GM20000 (cell line): ENCODE measurements at regions not wholly inside any gene's neighbourhood (a gene's known extent, or its start where the extent isn't known, plus 50 kb on each side); places are given as distances from the start of the nearest gene placed in this dataset.
"Not testable (repeated sequence)": the region's sequence is repeated elsewhere in the genome, so short reads cannot be mapped to it uniquely, and the experiment has no call there.

ENCODE experiments used
- DNase-seq: peaks from one replicate; pipeline ENCODE4 v3.0.0; 2012; ENCODE audit warnings: low spot score
- TF ChIP-seq, protein P1 (sequence below): IDR thresholded peaks from 2 replicates; pipeline ENCODE4 v1.5.1; 2012; ENCODE audit warnings: mild to moderate bottlenecking, control low read depth; ENCODE audit errors: extremely low read depth, missing control alignments

- TF ChIP-seq, protein P1, sequence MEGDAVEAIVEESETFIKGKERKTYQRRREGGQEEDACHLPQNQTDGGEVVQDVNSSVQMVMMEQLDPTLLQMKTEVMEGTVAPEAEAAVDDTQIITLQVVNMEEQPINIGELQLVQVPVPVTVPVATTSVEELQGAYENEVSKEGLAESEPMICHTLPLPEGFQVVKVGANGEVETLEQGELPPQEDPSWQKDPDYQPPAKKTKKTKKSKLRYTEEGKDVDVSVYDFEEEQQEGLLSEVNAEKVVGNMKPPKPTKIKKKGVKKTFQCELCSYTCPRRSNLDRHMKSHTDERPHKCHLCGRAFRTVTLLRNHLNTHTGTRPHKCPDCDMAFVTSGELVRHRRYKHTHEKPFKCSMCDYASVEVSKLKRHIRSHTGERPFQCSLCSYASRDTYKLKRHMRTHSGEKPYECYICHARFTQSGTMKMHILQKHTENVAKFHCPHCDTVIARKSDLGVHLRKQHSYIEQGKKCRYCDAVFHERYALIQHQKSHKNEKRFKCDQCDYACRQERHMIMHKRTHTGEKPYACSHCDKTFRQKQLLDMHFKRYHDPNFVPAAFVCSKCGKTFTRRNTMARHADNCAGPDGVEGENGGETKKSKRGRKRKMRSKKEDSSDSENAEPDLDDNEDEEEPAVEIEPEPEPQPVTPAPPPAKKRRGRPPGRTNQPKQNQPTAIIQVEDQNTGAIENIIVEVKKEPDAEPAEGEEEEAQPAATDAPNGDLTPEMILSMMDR: no peak
These were observed 466.7 kb upstream of the FSHR start for GRCh38 chr2:49621016-49621415.

DNA sequence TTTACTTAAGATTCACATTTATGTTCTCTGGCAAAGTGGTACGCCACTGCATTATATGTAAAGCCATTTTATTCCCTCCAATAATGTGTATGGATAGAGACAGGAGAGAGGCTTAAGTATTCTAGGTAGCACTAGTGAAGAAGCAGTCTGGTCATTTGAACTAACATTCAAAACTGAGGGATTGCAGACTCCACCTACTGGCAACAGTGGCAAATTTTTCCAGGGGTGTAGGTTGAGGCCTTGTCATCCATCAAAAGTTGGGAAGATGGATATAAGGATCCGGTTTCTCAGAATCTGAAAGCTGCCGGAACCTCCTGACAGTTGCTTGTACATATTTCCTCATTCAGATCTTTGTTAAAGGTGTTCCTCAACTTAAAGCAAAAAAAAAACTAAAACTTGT is 465.5 kb upstream of the FSHR start:
- no peak for DNase-seq

More at GRCh38 chr2:49621016-49621415, 466.7 kb upstream of the FSHR start:
- no peak for DNase-seq

DNA sequence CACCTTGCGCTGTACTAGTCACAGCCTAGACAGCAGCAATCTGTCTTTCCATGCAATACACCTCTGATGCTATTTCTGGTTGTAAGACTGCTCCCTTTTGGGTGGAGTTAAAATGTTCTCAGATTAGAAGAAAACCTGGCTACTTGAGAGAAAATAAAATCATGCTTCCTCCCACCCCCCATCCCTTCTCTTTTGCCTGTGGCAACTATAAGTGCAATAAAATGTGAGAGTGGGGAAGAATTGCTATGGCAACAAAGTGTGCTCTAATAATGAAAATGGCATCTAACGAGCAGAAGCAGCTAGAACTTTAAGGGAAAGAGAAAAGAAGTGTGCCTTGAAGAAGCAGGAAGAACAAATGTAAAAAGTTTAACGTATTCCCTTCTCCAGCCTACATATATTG is 464.2 kb upstream of the FSHR start:
- DNase-seq: no peak
- TF ChIP-seq, protein P1: no peak

More for the DNA sequence above, 465.5 kb upstream of the FSHR start:
- TF ChIP-seq, protein P1: no peak

DNA sequence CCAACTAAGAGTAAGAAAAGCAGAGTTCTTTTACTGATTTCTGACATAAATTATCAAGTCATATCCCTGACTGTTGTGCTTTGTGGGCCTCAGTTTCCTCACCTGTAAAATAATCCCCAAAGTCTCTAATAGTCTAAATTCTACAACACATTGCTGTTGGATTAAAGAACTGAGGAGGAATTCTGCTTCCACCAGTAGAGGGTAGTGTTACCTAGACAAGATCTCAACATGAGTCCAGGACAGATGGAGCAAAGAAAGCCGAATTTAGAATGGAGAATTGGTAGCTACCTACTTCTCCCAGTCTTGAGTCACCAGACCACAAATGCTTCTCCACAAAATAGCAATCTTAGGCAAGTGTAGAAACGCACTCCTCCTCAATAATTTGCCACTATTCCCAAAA is 462.5 kb upstream of the FSHR start:
- DNase-seq: peak; percentile 11

DNA sequence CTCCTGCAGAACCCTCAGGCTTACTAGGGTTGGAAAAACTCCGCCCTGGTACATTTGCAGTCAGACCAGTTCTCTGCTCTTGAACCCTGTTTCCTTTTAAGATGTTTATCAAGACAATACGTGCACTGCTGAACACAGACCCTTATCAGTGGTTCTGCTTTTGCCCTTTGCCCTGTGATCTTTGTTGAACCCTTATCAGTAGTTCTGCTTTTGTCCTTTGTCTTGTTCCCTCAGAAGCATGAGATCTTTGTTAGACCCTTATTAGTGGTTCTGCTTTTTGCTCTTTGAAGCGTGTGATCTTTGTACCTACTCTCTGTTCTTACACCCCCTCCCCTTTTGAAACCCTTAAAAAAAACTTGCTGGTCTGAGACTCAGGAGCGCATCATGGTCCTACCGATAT is 457.5 kb upstream of the FSHR start:
- not testable (repeated sequence) for DNase-seq

More for the DNA sequence above, 462.5 kb upstream of the FSHR start:
- TF ChIP-seq, protein P1: no peak

GRCh38 chr2:49600524-49600923 is 446.2 kb upstream of the FSHR start:
- TF ChIP-seq, protein P1: no peak

DNA sequence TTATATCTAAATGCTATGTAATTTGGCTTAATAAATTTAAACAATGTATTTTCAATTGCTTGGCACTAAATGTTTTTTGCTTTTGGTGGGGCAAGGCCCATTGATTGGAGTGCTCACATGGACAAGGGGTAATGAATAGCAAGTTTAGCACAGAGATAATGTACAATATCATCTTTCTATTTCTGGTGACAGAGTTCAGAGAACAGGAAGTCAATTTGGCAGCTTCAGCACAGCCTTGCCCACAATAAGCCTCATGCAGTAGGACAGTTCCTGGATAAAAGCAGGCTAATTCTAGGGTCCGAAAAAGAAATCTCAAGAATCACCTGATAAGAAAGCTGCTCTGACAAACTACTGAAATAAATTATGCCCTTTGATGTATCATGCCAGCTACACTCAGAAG is 443.9 kb upstream of the FSHR start:
- TF ChIP-seq, protein P1: no peak
- no peak for DNase-seq

More at GRCh38 chr2:49600524-49600923, 446.2 kb upstream of the FSHR start:
- DNase-seq: no peak

- DNase-seq: no peak
- TF ChIP-seq, protein P1: no peak
These were observed 431.6 kb upstream of the FSHR start for GRCh38 chr2:49585921-49586320.
